ENCODE measurements at regions not wholly inside any gene's neighbourhood (a gene's known extent, or its start where the extent isn't known, plus 50 kb on each side); places are given as distances from the start of the nearest gene placed in this dataset.

GRCh38 chr21:39046236-39046916, 136.9 kb downstream of the PSMG1 start:
- TF ChIP-seq CEBPB (IDR thresholded peaks at IDR 0.05; ENCODE audit: low read depth, low read length) = no peak
- TF ChIP-seq POLR2A (IDR thresholded peaks at IDR 0.05; ENCODE audit: low read depth, low read length) = no peak
- TF ChIP-seq RCOR1 (IDR thresholded peaks at IDR 0.05; ENCODE audit: insufficient replicate concordance, low read length) = no peak
